ENCODE measurements at regions not wholly inside any gene's neighbourhood (a gene's known extent, or its start where the extent isn't known, plus 50 kb on each side); places are given as distances from the start of the nearest gene placed in this dataset.
"Not testable (repeated sequence)": the region's sequence is repeated elsewhere in the genome, so short reads cannot be mapped to it uniquely, and the experiment has no call there.

- DNase-seq (ENCODE audit: low read depth, low spot score), result no peak
Observed at GRCh38 chr13:82220641-82221040, 1661.6 kb downstream of the SLITRK1 start.

- no peak for DNase-seq (ENCODE audit: low read depth, low spot score)
Observed at GRCh38 chr13:82216165-82216564, 1666.1 kb downstream of the SLITRK1 start.

- no peak for DNase-seq (ENCODE audit: low read depth, low spot score)
Observed at GRCh38 chr13:82214341-82214740, 1667.9 kb downstream of the SLITRK1 start.

- no peak for DNase-seq (ENCODE audit: low read depth, low spot score)
Observed at GRCh38 chr13:82206241-82206640, 1676.0 kb downstream of the SLITRK1 start.

- no peak for DNase-seq (ENCODE audit: low read depth, low spot score)
Observed at GRCh38 chr13:82202398-82202797, 1679.9 kb downstream of the SLITRK1 start.

GRCh38 chr13:82196087-82196486 is 1686.2 kb downstream of the SLITRK1 start:
- no peak for DNase-seq (ENCODE audit: low read depth, low spot score)

GRCh38 chr13:82187227-82187626 is 1695.0 kb downstream of the SLITRK1 start:
- no peak for DNase-seq (ENCODE audit: low read depth, low spot score)

- no peak for DNase-seq (ENCODE audit: low read depth, low spot score)
Observed at GRCh38 chr13:82176751-82177150, 1705.5 kb downstream of the SLITRK1 start.

- DNase-seq (ENCODE audit: low read depth, low spot score), result no peak
Observed at GRCh38 chr13:82165396-82166174, 1716.7 kb downstream of the SLITRK1 start.

- DNase-seq (ENCODE audit: low read depth, low spot score), result not testable (repeated sequence)
Observed at GRCh38 chr13:82164780-82165395, 1717.4 kb downstream of the SLITRK1 start.

GRCh38 chr13:82147526-82147925 is 1734.7 kb downstream of the SLITRK1 start:
- DNase-seq (ENCODE audit: low read depth, low spot score), result no peak

GRCh38 chr13:82136880-82137279 is 1745.4 kb downstream of the SLITRK1 start:
- DNase-seq (ENCODE audit: low read depth, low spot score), result no peak

- DNase-seq (ENCODE audit: low read depth, low spot score), result no peak
Observed at GRCh38 chr13:82129281-82129680, 1753.0 kb downstream of the SLITRK1 start.

- DNase-seq (ENCODE audit: low read depth, low spot score), result no peak
Observed at GRCh38 chr13:82118589-82118988, 1763.7 kb downstream of the SLITRK1 start.

GRCh38 chr13:82116422-82116989 is 1765.8 kb downstream of the SLITRK1 start:
- no peak for DNase-seq (ENCODE audit: low read depth, low spot score)

- DNase-seq (ENCODE audit: low read depth, low spot score), result no peak
Observed at GRCh38 chr13:82115391-82115790, 1766.9 kb downstream of the SLITRK1 start.

GRCh38 chr13:82096256-82096655 is 1755.3 kb upstream of the SPRY2 start:
- no peak for DNase-seq (ENCODE audit: low read depth, low spot score)

GRCh38 chr13:82092312-82092711 is 1751.4 kb upstream of the SPRY2 start:
- no peak for DNase-seq (ENCODE audit: low read depth, low spot score)

GRCh38 chr13:82088781-82089180 is 1747.9 kb upstream of the SPRY2 start:
- DNase-seq (ENCODE audit: low read depth, low spot score), result no peak

- no peak for DNase-seq (ENCODE audit: low read depth, low spot score)
Observed at GRCh38 chr13:82076496-82076895, 1735.6 kb upstream of the SPRY2 start.

GRCh38 chr13:82070416-82070815 is 1729.5 kb upstream of the SPRY2 start:
- DNase-seq (ENCODE audit: low read depth, low spot score), result no peak

GRCh38 chr13:82062772-82063171 is 1721.8 kb upstream of the SPRY2 start:
- DNase-seq (ENCODE audit: low read depth, low spot score), result no peak

- no peak for DNase-seq (ENCODE audit: low read depth, low spot score)
Observed at GRCh38 chr13:82058364-82058763, 1717.4 kb upstream of the SPRY2 start.
